GM19025 (cell line): ENCODE measurements at regions not wholly inside any gene's neighbourhood (a gene's known extent, or its start where the extent isn't known, plus 50 kb on each side); places are given as distances from the start of the nearest gene placed in this dataset.
"Not testable (repeated sequence)": the region's sequence is repeated elsewhere in the genome, so short reads cannot be mapped to it uniquely, and the experiment has no call there.

Source experiments
- ATAC-seq: cut with Tn5 transposase; IDR thresholded peaks from one replicate; pipeline ENCODE4 v1.9.1; 2021; ENCODE audit warnings: mild to moderate bottlenecking, low read depth, moderate library complexity; ENCODE audit not compliant: unreplicated experiment

GRCh38 chr6:150681578-150682395, 82.1 kb downstream of the PLEKHG1 start:
- ATAC-seq = no peak

GRCh38 chr6:150683320-150683719, 83.6 kb downstream of the PLEKHG1 start:
- no peak for ATAC-seq

GRCh38 chr6:150684161-150684560, 84.5 kb downstream of the PLEKHG1 start:
- ATAC-seq = no peak

- ATAC-seq = no peak
Observed at GRCh38 chr6:150684714-150685459, 85.2 kb downstream of the PLEKHG1 start.

GRCh38 chr6:150685860-150686259, 86.2 kb downstream of the PLEKHG1 start:
- ATAC-seq = no peak

- ATAC-seq = no peak
Observed at GRCh38 chr6:150686566-150686965, 86.9 kb downstream of the PLEKHG1 start.

- no peak for ATAC-seq
Observed at GRCh38 chr6:150687508-150687907, 87.8 kb downstream of the PLEKHG1 start.

- no peak for ATAC-seq
Observed at GRCh38 chr6:150689900-150690590, 90.4 kb downstream of the PLEKHG1 start.

GRCh38 chr6:150690681-150691080, 91.0 kb downstream of the PLEKHG1 start:
- ATAC-seq = no peak

GRCh38 chr6:150691463-150691862, 91.8 kb downstream of the PLEKHG1 start:
- ATAC-seq = no peak

GRCh38 chr6:150692604-150693003, 92.9 kb downstream of the PLEKHG1 start:
- peak; percentile 86 for ATAC-seq

GRCh38 chr6:150694889-150695288, 95.2 kb downstream of the PLEKHG1 start:
- no peak for ATAC-seq

- ATAC-seq = no peak
Observed at GRCh38 chr6:150695652-150696051, 96.0 kb downstream of the PLEKHG1 start.

GRCh38 chr6:150696190-150696589, 96.5 kb downstream of the PLEKHG1 start:
- ATAC-seq = no peak

GRCh38 chr6:150696918-150697317, 97.2 kb downstream of the PLEKHG1 start:
- ATAC-seq = not testable (repeated sequence)

GRCh38 chr6:150697515-150697914, 97.8 kb downstream of the PLEKHG1 start:
- no peak for ATAC-seq

- no peak for ATAC-seq
Observed at GRCh38 chr6:150698391-150698790, 98.7 kb downstream of the PLEKHG1 start.

- ATAC-seq = no peak
Observed at GRCh38 chr6:150702675-150703074, 103.0 kb downstream of the PLEKHG1 start.

GRCh38 chr6:150704447-150705192, 104.9 kb downstream of the PLEKHG1 start:
- ATAC-seq = no peak

GRCh38 chr6:150705392-150705791, 105.7 kb downstream of the PLEKHG1 start:
- ATAC-seq = no peak
